SK-N-SH (cell line): ENCODE measurements at regions not wholly inside any gene's neighbourhood (a gene's known extent, or its start where the extent isn't known, plus 50 kb on each side); places are given as distances from the start of the nearest gene placed in this dataset.

Experiments
- CTCF ChIP-seq: fragments of 200-600 bp; sonication (generic); IDR thresholded peaks from 2 replicates; pipeline ENCODE4 v1.6.1; 2017; ENCODE audit warnings: antibody characterized with exemption, mild to moderate bottlenecking, moderate library complexity
- ELF1 ChIP-seq: IDR thresholded peaks from 2 replicates; pipeline ENCODE4 v1.4.0; 2012
- EZH2phosphoT487 ChIP-seq: fragments of 200-600 bp; sonication (generic); IDR thresholded peaks from 2 replicates; pipeline ENCODE4 v1.6.1; 2017; ENCODE audit warnings: low read depth, mixed run types, mild to moderate bottlenecking, antibody characterized with exemption, moderate library complexity, borderline replicate concordance
- FOXJ3 ChIP-seq: sonication (generic); formaldehyde crosslinking; IDR thresholded peaks from 2 replicates; pipeline ENCODE4 v1.5.1; 2020; ENCODE audit warnings: mild to moderate bottlenecking, missing genetic modification reagents
- IRF3 ChIP-seq: fragments of 150-350 bp; IDR thresholded peaks from 2 replicates; pipeline ENCODE4 v1.6.1; 2016; ENCODE audit warnings: mild to moderate bottlenecking, low read depth, low read length
- PBX3 ChIP-seq: IDR thresholded peaks from 2 replicates; pipeline ENCODE4; 2012
- POLR2AphosphoS5 ChIP-seq: IDR thresholded peaks from 2 replicates; pipeline ENCODE4 v1.6.1; 2012; ENCODE audit warnings: low read depth, low read length
- RCOR1 ChIP-seq: fragments of 150-350 bp; IDR thresholded peaks from 2 replicates; pipeline ENCODE4 v1.6.1; 2017; ENCODE audit warnings: antibody characterized with exemption, low read length
- SIN3A ChIP-seq: IDR thresholded peaks from 2 replicates; pipeline ENCODE4 v1.6.1; 2012; ENCODE audit warnings: low read depth, mild to moderate bottlenecking, low read length, moderate library complexity, borderline replicate concordance
- TAF1 ChIP-seq: IDR thresholded peaks from 2 replicates; pipeline ENCODE4 v1.6.1; 2012; ENCODE audit warnings: low read depth, mild to moderate bottlenecking, low read length, moderate library complexity, borderline replicate concordance
- TCF12 ChIP-seq: IDR thresholded peaks from 2 replicates; pipeline ENCODE4 v1.4.0; 2012
- USF1 ChIP-seq: IDR thresholded peaks from 2 replicates; pipeline ENCODE4 v1.4.0; 2012; ENCODE audit warnings: low read depth, borderline replicate concordance

- TF ChIP-seq TAF1, result no peak
- TF ChIP-seq CTCF, result no peak
- TF ChIP-seq POLR2AphosphoS5, result no peak
- no peak for TF ChIP-seq FOXJ3
- TF ChIP-seq USF1, result no peak
- TF ChIP-seq TCF12, result no peak
- TF ChIP-seq IRF3, result no peak
- TF ChIP-seq SIN3A, result no peak
- no peak for TF ChIP-seq EZH2phosphoT487
- no peak for TF ChIP-seq RCOR1
- no peak for TF ChIP-seq PBX3
- no peak for TF ChIP-seq ELF1
Measured at GRCh38 chr17:34168989-34169388, 86.1 kb upstream of the CCL2 start.
